Mammary epithelial cell (primary cell): ENCODE measurements at regions not wholly inside any gene's neighbourhood (a gene's known extent, or its start where the extent isn't known, plus 50 kb on each side); places are given as distances from the start of the nearest gene placed in this dataset.

Experiments
- CTCF ChIP-seq, 2 donors: IDR thresholded peaks in 1 of 2; conservative IDR thresholded peaks in 1 of 2; 2 replicates each; pipeline ENCODE4 v1.5.1; 2011 to 2012; ENCODE audit warnings: inconsistent platforms in 2 of 2, low read length in 2 of 2, mild to moderate bottlenecking in 2 of 2, control low read depth in 1 of 2, low read depth in 1 of 2; ENCODE audit not compliant: insufficient read depth in 1 of 2; ENCODE audit errors: extremely low read depth in 1 of 2
- EZH2 ChIP-seq: IDR thresholded peaks from 2 replicates; pipeline ENCODE4 v1.6.1; 2012; ENCODE audit warnings: low read length, inconsistent platforms, borderline replicate concordance

- TF ChIP-seq CTCF (conservative IDR thresholded peaks at IDR 0.05 in 1 of 2, IDR thresholded peaks at IDR 0.05 in 1 of 2; ENCODE audit: extremely low read depth in 1 of 2, insufficient read depth in 1 of 2, low read depth in 1 of 2, low read length in 2 of 2), result no peak
- no peak for TF ChIP-seq EZH2
These were observed 387.5 kb downstream of the LMO7 start for GRCh38 chr13:76023652-76024051.
